HCT116 (cell line): ENCODE measurements at regions not wholly inside any gene's neighbourhood (a gene's known extent, or its start where the extent isn't known, plus 50 kb on each side); places are given as distances from the start of the nearest gene placed in this dataset.

Experiments
- ATAC-seq: fragments of 200-7000 bp; cut with Tn5 transposase; 2 replicates; pipeline ENCODE4 v1.9.1; 2020; ENCODE audit warnings: mild to moderate bottlenecking, moderate library complexity
- BruUV-seq: library from RNA; stranded (reverse); fragments of 400-500 nt; replicated peaks from 2 replicates; lab custom pipeline; 2021; lab: Mats Ljungman, UMichigan
- CTCF ChIA-PET: fragments of 300-600 bp; sonication (Branson Sonifier 250); formaldehyde crosslinking; loops from one replicate; lab custom pipeline; 2021; ENCODE audit warnings: antibody characterized with exemption; lab: Charles Lee
- POLR2A ChIA-PET: fragments of 300-600, 350-600 bp; sonication (Branson Sonifier 250); formaldehyde crosslinking; loops from one replicate; lab custom pipeline; 2021; ENCODE audit warnings: antibody characterized with exemption; lab: Charles Lee
- RAD21 ChIA-PET, 2 experiments: fragments of 300-600 bp; sonication (Branson Sonifier 250); formaldehyde crosslinking; loops; one replicate each; lab custom pipeline; 2023; ENCODE audit warnings: low total read pairs in 2 of 2; ENCODE audit not compliant: uncharacterized antibody in 2 of 2, unreplicated experiment in 2 of 2, low non-redundant PET in 1 of 2; lab: Charles Lee
- DNase-seq: peaks from one replicate; pipeline ENCODE4 v3.0.0-alpha.2; 2010; ENCODE audit warnings: low read depth, low spot score
- H2AFZ ChIP-seq: fragments of 200-600 bp; shearing (Covaris generic), sonication (generic); 2 replicates; pipeline ENCODE4 v1.6.1; 2017; ENCODE audit warnings: low read depth, mixed run types, mixed read lengths, antibody characterized with exemption, low read length; ENCODE audit not compliant: poor library complexity, severe bottlenecking
- H3K27ac ChIP-seq: 2 replicates; pipeline ENCODE4 v1.5.1; 2012; ENCODE audit warnings: low read depth, low read length
- H3K27me3 ChIP-seq: fragments of 200-600 bp; sonication (generic); 2 replicates; pipeline ENCODE4 v1.6.1; 2016; ENCODE audit warnings: mixed run types, low read length, mixed read lengths; ENCODE audit not compliant: insufficient read depth
- H3K36me3 ChIP-seq, 2 experiments: fragments of 200-500 bp in 1 of 2; fragments of 200-600 bp in 1 of 2; sonication (Bioruptor generic) in 1 of 2; sonication (generic) in 1 of 2; 2 replicates each; pipeline versions ENCODE4 v1.5.1 to v1.6.1; 2014 to 2016; ENCODE audit warnings: low read length in 2 of 2, inconsistent platforms in 1 of 2, mixed read lengths in 1 of 2, mixed run types in 1 of 2; ENCODE audit not compliant: insufficient read depth in 2 of 2, control insufficient read depth in 1 of 2
- H3K4me1 ChIP-seq, 2 experiments: fragments of 200-600 bp in 1 of 2; sonication (generic) in 1 of 2; 2 replicates each; pipeline versions ENCODE4 v1.5.1 to v1.6.1; 2012 to 2017; ENCODE audit warnings: low read length in 2 of 2, inconsistent platforms in 1 of 2, mild to moderate bottlenecking in 1 of 2, mixed read lengths in 1 of 2, mixed run types in 1 of 2, moderate library complexity in 1 of 2; ENCODE audit not compliant: insufficient read depth in 2 of 2, control insufficient read depth in 1 of 2
- H3K4me2 ChIP-seq: fragments of 200-600 bp; sonication (generic); 2 replicates; pipeline ENCODE4 v1.6.1; 2017; ENCODE audit warnings: mixed run types, low read length, mixed read lengths
- H3K4me3 ChIP-seq, 2 experiments: fragments of 200-600 bp in 1 of 2; sonication (generic) in 1 of 2; replicated peaks in 1 of 2; 2 replicates each; pipeline ENCODE4 v1.5.1; 2011 to 2016; ENCODE audit warnings: low read length in 2 of 2, control low read depth in 1 of 2, low read depth in 1 of 2, mild to moderate bottlenecking in 1 of 2, mixed read lengths in 1 of 2, mixed run types in 1 of 2
- H3K79me2 ChIP-seq: fragments of 200-600 bp; sonication (generic); 2 replicates; pipeline ENCODE4 v1.6.1; 2017; ENCODE audit warnings: mild to moderate bottlenecking, mixed run types, low read length, moderate library complexity, mixed read lengths; ENCODE audit not compliant: insufficient read depth
- H3K9ac ChIP-seq: fragments of 200-600 bp; sonication (generic); 2 replicates; pipeline ENCODE4 v1.6.1; 2016; ENCODE audit warnings: low read length, mixed read lengths
- H3K9me2 ChIP-seq: fragments of 200-600 bp; sonication (generic), shearing (Covaris generic); 2 replicates; pipeline ENCODE4 v1.6.1; 2017; ENCODE audit warnings: mixed run types, mild to moderate bottlenecking, moderate library complexity; ENCODE audit not compliant: insufficient read depth
- H3K9me3 ChIP-seq, 2 experiments: fragments of 200-500 bp in 1 of 2; fragments of 200-600 bp in 1 of 2; sonication (Bioruptor generic) in 1 of 2; sonication (generic) in 1 of 2; 2 replicates each; pipeline ENCODE4 v1.6.1; 2014 to 2017; ENCODE audit warnings: low read length in 2 of 2, mixed read lengths in 2 of 2, inconsistent platforms in 1 of 2, low read depth in 1 of 2, mild to moderate bottlenecking in 1 of 2, mixed run types in 1 of 2, moderate library complexity in 1 of 2; ENCODE audit not compliant: control insufficient read depth in 1 of 2, insufficient read depth in 1 of 2
- H4K20me1 ChIP-seq: fragments of 200-600 bp; sonication (generic), shearing (Covaris generic); 2 replicates; pipeline ENCODE4 v1.6.1; 2017; ENCODE audit warnings: mixed run types, mild to moderate bottlenecking, moderate library complexity; ENCODE audit not compliant: insufficient read depth
- ATF3 ChIP-seq: IDR thresholded peaks from 2 replicates; pipeline ENCODE4 v1.6.1; 2012
- CBX3 ChIP-seq: IDR thresholded peaks from 2 replicates; pipeline ENCODE4 v1.6.1; 2012; ENCODE audit warnings: low read depth
- CEBPB ChIP-seq: IDR thresholded peaks from 2 replicates; pipeline ENCODE4 v1.6.1; 2012; ENCODE audit warnings: low read depth
- CTCF ChIP-seq, 3 experiments: fragments of 200-600 bp in 1 of 3; sonication (generic) in 1 of 3; IDR thresholded peaks in 2 of 3; conservative IDR thresholded peaks in 1 of 3; 2 replicates each; pipeline ENCODE4 v1.5.1; 2012 to 2017; ENCODE audit warnings: low read depth in 2 of 3, low read length in 2 of 3, antibody characterized with exemption in 1 of 3, borderline replicate concordance in 1 of 3, control low read depth in 1 of 3, mild to moderate bottlenecking in 1 of 3, mixed read lengths in 1 of 3, mixed run types in 1 of 3, moderate library complexity in 1 of 3; ENCODE audit not compliant: insufficient read depth in 1 of 3
- ELF1 ChIP-seq: IDR thresholded peaks from 2 replicates; pipeline ENCODE4 v1.6.1; 2012; ENCODE audit warnings: low read depth, borderline replicate concordance
- EZH2 ChIP-seq: fragments of 200-600 bp; sonication (generic); IDR thresholded peaks from 2 replicates; pipeline ENCODE4 v1.6.1; 2017; ENCODE audit warnings: antibody characterized with exemption, mixed run types
- EZH2phosphoT487 ChIP-seq: fragments of 200-600 bp; IDR thresholded peaks from 2 replicates; pipeline ENCODE4 v1.6.1; 2018; ENCODE audit warnings: antibody characterized with exemption, borderline replicate concordance
- FOSL1 ChIP-seq: IDR thresholded peaks from 2 replicates; pipeline ENCODE4 v1.6.1; 2012; ENCODE audit warnings: low read depth
- POLR2A ChIP-seq: IDR thresholded peaks from 2 replicates; pipeline ENCODE4 v1.7.0; 2011; ENCODE audit warnings: borderline replicate concordance; ENCODE audit not compliant: insufficient read depth, insufficient read length; ENCODE audit errors: extremely low read depth
- SIN3A ChIP-seq: IDR thresholded peaks from 2 replicates; pipeline ENCODE4 v1.6.1; 2012; ENCODE audit warnings: low read depth
- TCF7L2 ChIP-seq: IDR thresholded peaks from 2 replicates; pipeline ENCODE4 v1.7.0; 2011; ENCODE audit warnings: borderline replicate concordance, inconsistent platforms; ENCODE audit not compliant: insufficient read depth, insufficient read length; ENCODE audit errors: extremely low read depth
- ZBTB33 ChIP-seq: IDR thresholded peaks from 2 replicates; pipeline ENCODE4 v1.6.1; 2011; ENCODE audit warnings: mild to moderate bottlenecking, low read length, moderate library complexity; ENCODE audit not compliant: insufficient replicate concordance; ENCODE audit errors: extremely low read depth
- ZFX ChIP-seq: fragments of 450-650 bp; IDR thresholded peaks from 2 replicates; pipeline ENCODE4 v1.6.1; 2017
- intact Hi-C: fragments of 100-400 bp; cut with micrococcal nuclease; formaldehyde crosslinking; loops from 2 replicates; pipeline ENCODE4 v1.10.0; 2022
- TF ChIP-seq, protein P1 (sequence below): IDR thresholded peaks from 2 replicates; pipeline ENCODE4 v1.6.1; 2012

- no TSS peak for BruUV-seq
- TF ChIP-seq FOSL1 (no peak), ZFX (no peak), ZBTB33 (no peak), SIN3A (no peak), EZH2phosphoT487 (no peak), CEBPB (no peak), POLR2A (no peak)
- Histone ChIP-seq H3K4me1 (peaks cover 3 to 8% of the 10 kb centered on the region in 2 experiments; a peak in 3 of 4 replicates), H3K4me3 (no peak overlapping the region), H4K20me1 (no peaks in the 10 kb centered on the region), H2AFZ (no peak overlapping the region), H3K27ac (no peak overlapping the region), H3K27me3 (no peaks in the 10 kb centered on the region), H3K36me3 (no peaks in the 10 kb centered on the region), H3K9me2 (no peaks in the 10 kb centered on the region), H3K9me3 (no peaks in the 10 kb centered on the region), H3K79me2 (no peaks in the 10 kb centered on the region), H3K4me2 (no peak overlapping the region), H3K9ac (no peak overlapping the region)
- DNase-seq (no peak), ATAC-seq (no peak)
- intact Hi-C loops: no loop called here
- ChIA-PET RAD21 (no interaction called here), CTCF (no interaction called here), POLR2A (no interaction called here)
Measured at GRCh38 chr3:115520241-115520640, 103.1 kb upstream of the GAP43 start.

- POLR2A ChIA-PET: no interaction called here
- Histone ChIP-seq H3K79me2 (no peaks in the 10 kb centered on the region), H3K27me3 (no peaks in the 10 kb centered on the region), H3K27ac (no peak overlapping the region), H3K4me2 (no peak overlapping the region), H3K4me3 (no peak overlapping the region), H3K9me2 (no peaks in the 10 kb centered on the region), H2AFZ (no peak overlapping the region), H4K20me1 (no peaks in the 10 kb centered on the region), H3K36me3 (no peaks in the 10 kb centered on the region), H3K9ac (no peak overlapping the region), H3K4me1 (peaks cover 3 to 8% of the 10 kb centered on the region in 2 experiments; a peak in 3 of 4 replicates), H3K9me3 (no peaks in the 10 kb centered on the region)
- CTCF ChIA-PET: no interaction called here
- no TSS peak for BruUV-seq
- ATAC-seq (no peak), DNase-seq (no peak)
- RAD21 ChIA-PET: no interaction called here
- intact Hi-C loops: no loop called here
- TF ChIP-seq ATF3 (no peak), CTCF (IDR thresholded peaks at IDR 0.05 in 2 of 3, conservative IDR thresholded peaks at IDR 0.05 in 1 of 3; ENCODE audit: borderline replicate concordance in 1 of 3, insufficient read depth in 1 of 3, low read depth in 2 of 3, low read length in 2 of 3) (no peak), TCF7L2 (no peak), CBX3 (no peak), EZH2 (no peak), POLR2A (no peak), ELF1 (no peak)
- TF ChIP-seq, protein P1, sequence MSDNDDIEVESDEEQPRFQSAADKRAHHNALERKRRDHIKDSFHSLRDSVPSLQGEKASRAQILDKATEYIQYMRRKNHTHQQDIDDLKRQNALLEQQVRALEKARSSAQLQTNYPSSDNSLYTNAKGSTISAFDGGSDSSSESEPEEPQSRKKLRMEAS: no peak
Measured at GRCh38 chr3:115520651-115521245, 102.6 kb upstream of the GAP43 start.
